DND-41 (cell line): ENCODE measurements at regions not wholly inside any gene's neighbourhood (a gene's known extent, or its start where the extent isn't known, plus 50 kb on each side); places are given as distances from the start of the nearest gene placed in this dataset.
A peak's percentile ranks its signal among the peaks of the same experiment; 100 is the strongest.

Experiments
- CTCF ChIP-seq: IDR thresholded peaks from 2 replicates; pipeline ENCODE4 v1.5.1; 2012; ENCODE audit warnings: borderline replicate concordance, low read length, moderate library complexity, mild to moderate bottlenecking; ENCODE audit not compliant: poor library complexity, severe bottlenecking; ENCODE audit errors: extremely low read depth
- EZH2 ChIP-seq: IDR thresholded peaks from 3 replicates; pipeline ENCODE4 v1.6.1; 2012; ENCODE audit warnings: borderline replicate concordance, low read depth, mild to moderate bottlenecking, moderate library complexity, low read length, inconsistent platforms; ENCODE audit not compliant: severe bottlenecking

DNA sequence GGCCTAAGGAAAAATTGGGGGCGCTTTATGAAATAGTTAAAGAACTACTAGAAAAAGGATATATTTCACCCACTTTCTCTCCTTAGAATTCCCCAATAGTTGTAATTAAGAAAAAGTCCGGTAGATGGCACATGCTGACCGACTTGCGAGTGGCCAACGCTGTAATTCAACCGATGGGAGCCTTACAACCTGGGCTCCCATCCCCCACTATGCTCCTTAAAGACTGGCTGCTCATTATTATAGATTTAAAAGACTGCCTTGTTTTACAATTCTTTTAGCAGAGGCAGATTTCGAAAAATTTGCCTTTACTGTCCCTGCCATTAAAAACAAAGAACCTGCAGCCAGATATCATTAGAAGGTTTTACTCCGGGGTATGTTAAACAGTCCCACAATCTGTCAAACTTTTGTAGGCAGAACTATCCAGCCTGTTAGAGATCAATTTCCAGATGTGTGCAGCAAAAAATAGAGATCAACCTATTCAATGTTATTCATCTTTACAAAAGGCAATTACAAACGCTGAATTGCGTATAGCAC, 58.5 kb upstream of the PRSS16 start:
- TF ChIP-seq CTCF (peak; percentile 75), EZH2 (no peak)
